HEK293 (cell line): ENCODE measurements at regions not wholly inside any gene's neighbourhood (a gene's known extent, or its start where the extent isn't known, plus 50 kb on each side); places are given as distances from the start of the nearest gene placed in this dataset.

Experiments used
- CTCF ChIA-PET: fragments of 350-600 bp; formaldehyde crosslinking; extraction: SDS; loops from one replicate; lab custom pipeline; 2021; ENCODE audit warnings: antibody characterized with exemption; lab: Yijun Ruan, JAX
- POLR2A ChIA-PET: fragments of 300-600 bp; formaldehyde crosslinking; extraction: SDS; loops from one replicate; lab custom pipeline; 2020; ENCODE audit warnings: antibody characterized with exemption, inconsistent platforms; lab: Yijun Ruan, JAX
- H3K27ac ChIP-seq: fragments of 200-500 bp; sonication (Bioruptor generic); 2 replicates; pipeline ENCODE4 v1.5.1; 2014; ENCODE audit warnings: low read depth, low read length, control low read depth, inconsistent platforms; ENCODE audit errors: extremely low read depth
- H3K36me3 ChIP-seq, 2 experiments: fragments of 200-500 bp in 1 of 2; sonication (Bioruptor generic) in 1 of 2; 1 replicate in 1 of 2; 2 replicates in 1 of 2; pipeline ENCODE4 v1.5.1; 2014 to 2017; ENCODE audit warnings: inconsistent platforms in 2 of 2, low read length in 2 of 2; ENCODE audit not compliant: control insufficient read depth in 2 of 2, insufficient read depth in 1 of 2
- H3K4me1 ChIP-seq: fragments of 200-500 bp; sonication (Bioruptor generic); 2 replicates; pipeline ENCODE4 v1.5.1; 2014; ENCODE audit warnings: mild to moderate bottlenecking, low read length, inconsistent platforms; ENCODE audit not compliant: control insufficient read depth, insufficient read depth
- H3K4me3 ChIP-seq: 2 replicates; pipeline ENCODE4 v1.5.1; 2011; ENCODE audit warnings: low read depth, mild to moderate bottlenecking, control low read depth, low read length, moderate library complexity
- H3K9me3 ChIP-seq: fragments of 200-500 bp; sonication (Bioruptor generic); 2 replicates; pipeline ENCODE4 v1.5.1; 2014; ENCODE audit warnings: low read depth, low read length, inconsistent platforms; ENCODE audit not compliant: control insufficient read depth, insufficient read depth
- ATF2 ChIP-seq: fragments of 450-650 bp; formaldehyde crosslinking; IDR thresholded peaks from 2 replicates; pipeline ENCODE4 v1.5.1; 2016; ENCODE audit warnings: missing biosample characterization, missing genetic modification characterization, low read depth
- HOXC10 ChIP-seq: sonication (generic); formaldehyde crosslinking; IDR thresholded peaks from 2 replicates; pipeline ENCODE4 v1.8.1; 2023; ENCODE audit warnings: mild to moderate bottlenecking, missing genetic modification reagents
- PRDM2 ChIP-seq: fragments of 450-650 bp; formaldehyde crosslinking; IDR thresholded peaks from 2 replicates; pipeline ENCODE4 v1.5.1; 2016; ENCODE audit warnings: missing biosample characterization, missing genetic modification characterization, borderline replicate concordance
- WT1 ChIP-seq: fragments of 450-650 bp; formaldehyde crosslinking; IDR thresholded peaks from 2 replicates; pipeline ENCODE4 v1.5.1; 2016; ENCODE audit warnings: missing biosample characterization, missing genetic modification characterization
- ZBTB10 ChIP-seq: fragments of 450-650 bp; formaldehyde crosslinking; IDR thresholded peaks from 2 replicates; pipeline ENCODE4 v1.5.1; 2016; ENCODE audit warnings: missing biosample characterization, missing genetic modification characterization
- ZBTB26 ChIP-seq: fragments of 450-650 bp; formaldehyde crosslinking; optimal IDR thresholded peaks from 2 replicates; pipeline ENCODE3; 2016; ENCODE audit warnings: missing biosample characterization, mild to moderate bottlenecking, missing genetic modification characterization
- ZBTB49 ChIP-seq: fragments of 450-650 bp; formaldehyde crosslinking; IDR thresholded peaks from 2 replicates; pipeline ENCODE4 v1.5.1; 2016; ENCODE audit warnings: missing biosample characterization, missing genetic modification characterization, low read depth
- ZEB2 ChIP-seq: fragments of 450-650 bp; formaldehyde crosslinking; IDR thresholded peaks from 2 replicates; pipeline ENCODE4 v1.5.1; 2016; ENCODE audit warnings: missing biosample characterization, missing genetic modification characterization
- ZFP41 ChIP-seq: fragments of 450-650 bp; formaldehyde crosslinking; IDR thresholded peaks from 2 replicates; pipeline ENCODE4 v1.5.1; 2016; ENCODE audit warnings: missing biosample characterization, missing genetic modification characterization, borderline replicate concordance
- ZFP69B ChIP-seq: fragments of 450-650 bp; formaldehyde crosslinking; IDR thresholded peaks from 2 replicates; pipeline ENCODE4 v1.5.1; 2016; ENCODE audit warnings: missing biosample characterization, missing genetic modification characterization
- ZNF114 ChIP-seq: fragments of 450-650 bp; formaldehyde crosslinking; IDR thresholded peaks from 2 replicates; pipeline ENCODE4 v1.5.0; 2017; ENCODE audit warnings: missing biosample characterization, missing genetic modification characterization
- ZNF133 ChIP-seq: fragments of 450-650 bp; formaldehyde crosslinking; IDR thresholded peaks from 2 replicates; pipeline ENCODE4 v1.5.1; 2016; ENCODE audit warnings: missing biosample characterization, missing genetic modification characterization
- ZNF2 ChIP-seq: fragments of 450-650 bp; formaldehyde crosslinking; IDR thresholded peaks from 2 replicates; pipeline ENCODE4 v1.5.1; 2016; ENCODE audit warnings: missing biosample characterization, missing genetic modification characterization
- ZNF221 ChIP-seq: fragments of 450-650 bp; formaldehyde crosslinking; IDR thresholded peaks from 2 replicates; pipeline ENCODE4 v1.5.1; 2017; ENCODE audit warnings: missing biosample characterization, missing genetic modification characterization, borderline replicate concordance
- ZNF324 ChIP-seq: fragments of 450-650 bp; formaldehyde crosslinking; IDR thresholded peaks from 2 replicates; pipeline ENCODE4 v1.5.1; 2016; ENCODE audit warnings: missing biosample characterization, missing genetic modification characterization
- ZNF341 ChIP-seq: fragments of 450-650 bp; formaldehyde crosslinking; IDR thresholded peaks from 2 replicates; pipeline ENCODE4; 2016; ENCODE audit warnings: low read depth, missing biosample characterization, missing genetic modification characterization
- ZNF473 ChIP-seq: fragments of 450-650 bp; formaldehyde crosslinking; IDR thresholded peaks from 2 replicates; pipeline ENCODE4 v1.5.1; 2017; ENCODE audit warnings: missing biosample characterization, missing genetic modification characterization
- ZNF514 ChIP-seq: fragments of 450-650 bp; formaldehyde crosslinking; IDR thresholded peaks from 2 replicates; pipeline ENCODE4 v1.5.1; 2016; ENCODE audit warnings: missing biosample characterization, missing genetic modification characterization
- ZNF610 ChIP-seq: fragments of 450-650 bp; formaldehyde crosslinking; IDR thresholded peaks from 2 replicates; pipeline ENCODE4 v1.5.1; 2016; ENCODE audit warnings: missing biosample characterization, missing genetic modification characterization, borderline replicate concordance
- ZNF707 ChIP-seq: fragments of 450-650 bp; formaldehyde crosslinking; IDR thresholded peaks from 2 replicates; pipeline ENCODE4 v1.5.1; 2016; ENCODE audit warnings: missing biosample characterization, missing genetic modification characterization

- TF ChIP-seq ZNF133 (tag by site-specific recombination) (no peak), ZFP69B (tag by site-specific recombination) (no peak)
Observed at GRCh38 chr6:74860456-74860855, 345.4 kb downstream of the COL12A1 start (continued).

GRCh38 chr6:74857157-74857556 is 348.7 kb downstream of the COL12A1 start:
- ChIA-PET CTCF (no interaction called here), POLR2A (no interaction called here)
- H3K4me1 ChIP-seq: no peaks in the 10 kb centered on the region
- TF ChIP-seq WT1 (tag by site-specific recombination): no peak
- no peak for TF ChIP-seq ZNF610
- no peak for TF ChIP-seq ZNF473 (tag by site-specific recombination)
- no peak for TF ChIP-seq PRDM2
- no peak for TF ChIP-seq ZNF324 (tag by site-specific recombination)
- no peak for TF ChIP-seq ATF2 (tag by site-specific recombination)
- no peak for TF ChIP-seq ZNF2 (tag by site-specific recombination)
- no peak for TF ChIP-seq ZNF707 (tag by site-specific recombination)
- no peak for TF ChIP-seq ZFP41 (tag by site-specific recombination)
- TF ChIP-seq ZNF221 (tag by site-specific recombination): no peak
- no peak for TF ChIP-seq ZNF341 (tag by site-specific recombination)
- no peaks in the 10 kb centered on the region for H3K9me3 ChIP-seq
- no peak overlapping the region for H3K27ac ChIP-seq
- H3K4me3 ChIP-seq: no peak overlapping the region
- no peaks in the 10 kb centered on the region for H3K36me3 ChIP-seq

GRCh38 chr6:74853991-74854390 is 351.9 kb downstream of the COL12A1 start:
- no peaks in the 10 kb centered on the region for H3K36me3 ChIP-seq
- no peaks in the 10 kb centered on the region for H3K9me3 ChIP-seq
- CTCF ChIA-PET: interaction anchor here (0.6 kb wide), 1 partner anchor 123 kb away, joined by 4 read pairs; no protein-coding TSS in a partner anchor
- POLR2A ChIA-PET: no interaction called here
- no peak overlapping the region for H3K27ac ChIP-seq
- no peaks in the 10 kb centered on the region for H3K4me1 ChIP-seq
- no peak overlapping the region for H3K4me3 ChIP-seq
- TF ChIP-seq ZBTB10 (tag by site-specific recombination) (no peak), HOXC10 (CRISPR knock-in tag) (no peak), ZEB2 (tag by site-specific recombination) (no peak), ZBTB49 (tag by site-specific recombination) (no peak), ZNF514 (tag by site-specific recombination) (no peak), ZNF114 (no peak), ZBTB26 (tag by site-specific recombination) (no peak)
